Activated CD8-positive, alpha-beta memory T cell treated with anti-CD3 and anti-CD28 coated beads for 1 hour (primary cell): ENCODE measurements at regions not wholly inside any gene's neighbourhood (a gene's known extent, or its start where the extent isn't known, plus 50 kb on each side); places are given as distances from the start of the nearest gene placed in this dataset.

Experiments used
- DNase-seq, 2 donors: peaks; one replicate each; pipeline ENCODE4 v3.0.0-alpha.2; 2020; ENCODE audit warnings: low read depth in 1 of 2; ENCODE audit errors: extremely low read depth in 1 of 2

GRCh38 chr6:6834356-6835222 lies 246.1 kb downstream of the LY86 start:
- no peak for DNase-seq

- DNase-seq, result no peak
Observed at GRCh38 chr6:6835223-6835503, 246.6 kb downstream of the LY86 start.

- no peak for DNase-seq
Observed at GRCh38 chr6:6836609-6837406, 248.3 kb downstream of the LY86 start.

DNA sequence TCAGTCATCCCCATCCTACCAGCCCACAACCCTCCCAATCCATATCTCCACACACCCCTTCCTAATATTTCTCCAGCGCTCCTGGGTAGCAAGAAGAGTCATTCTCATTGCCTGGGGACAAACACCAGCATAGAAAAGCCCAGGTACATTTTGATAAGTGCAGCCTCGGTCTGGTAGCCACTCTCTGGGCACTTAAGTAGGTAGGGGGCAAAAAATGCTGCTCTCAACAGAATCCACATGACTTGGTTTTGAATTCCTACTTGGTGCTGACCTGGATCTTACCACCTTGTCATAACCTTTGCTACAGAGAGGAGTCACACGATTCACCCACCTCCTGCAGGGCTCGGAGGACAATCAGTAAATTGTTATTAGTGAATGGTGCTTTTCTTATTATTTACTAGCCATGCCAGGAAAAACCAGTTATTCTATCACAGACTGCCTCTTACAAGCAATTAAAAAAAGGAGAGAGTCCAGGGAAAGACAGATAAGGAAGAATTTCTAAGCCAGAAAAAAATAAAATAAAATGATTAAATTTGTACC lies 249.1 kb downstream of the LY86 start:
- DNase-seq, result no peak

- DNase-seq, result no peak
Observed at GRCh38 chr6:6840831-6841291, 252.3 kb downstream of the LY86 start.

- no peak for DNase-seq
Observed at GRCh38 chr6:6841571-6841970, 253.1 kb downstream of the LY86 start.

DNA sequence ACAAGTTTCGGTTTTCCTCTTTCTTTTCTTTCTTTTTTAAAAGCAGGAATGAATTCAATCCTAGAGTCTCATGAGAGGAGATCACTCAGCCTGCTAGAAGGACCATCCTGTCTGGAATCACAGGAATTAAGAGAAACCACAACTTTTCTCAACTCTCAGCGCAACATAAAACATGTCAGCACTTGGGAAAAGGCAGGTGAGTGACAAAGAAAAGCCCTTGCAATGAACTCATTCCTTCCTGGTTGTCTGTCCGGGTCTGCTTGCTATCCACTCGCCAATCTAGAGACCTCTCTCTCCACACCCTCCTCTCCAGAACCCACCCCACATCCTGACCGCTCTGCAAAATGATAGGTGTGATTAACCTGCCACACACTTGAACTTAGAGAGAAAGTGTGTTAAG lies 253.8 kb downstream of the LY86 start:
- DNase-seq, result no peak

GRCh38 chr6:6843057-6843627 lies 254.6 kb downstream of the LY86 start:
- no peak for DNase-seq

DNA sequence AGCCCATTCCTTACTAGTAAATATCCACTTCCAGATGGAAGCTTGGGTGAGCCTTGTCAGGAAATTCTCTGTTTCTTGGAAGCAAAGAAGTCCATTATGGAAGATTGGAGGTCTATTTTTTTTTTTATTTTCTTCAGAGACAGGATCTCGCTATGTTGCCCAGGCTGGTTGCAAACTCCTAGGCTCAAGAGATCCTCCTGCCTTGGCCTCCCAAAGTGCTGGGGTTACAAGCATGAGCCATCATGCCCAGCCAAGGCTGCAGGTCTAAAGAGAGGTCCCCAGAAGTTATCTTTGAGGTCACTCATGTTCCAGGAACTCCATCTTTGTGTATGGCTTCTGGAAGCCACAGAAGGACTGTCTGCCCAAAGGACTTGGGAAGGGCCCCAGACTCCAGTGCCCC lies 255.3 kb downstream of the LY86 start:
- no peak for DNase-seq

- DNase-seq, result no peak
Observed at GRCh38 chr6:6844530-6844929, 256.0 kb downstream of the LY86 start.

- DNase-seq, result no peak
Observed at GRCh38 chr6:6845603-6846002, 257.1 kb downstream of the LY86 start.

DNA sequence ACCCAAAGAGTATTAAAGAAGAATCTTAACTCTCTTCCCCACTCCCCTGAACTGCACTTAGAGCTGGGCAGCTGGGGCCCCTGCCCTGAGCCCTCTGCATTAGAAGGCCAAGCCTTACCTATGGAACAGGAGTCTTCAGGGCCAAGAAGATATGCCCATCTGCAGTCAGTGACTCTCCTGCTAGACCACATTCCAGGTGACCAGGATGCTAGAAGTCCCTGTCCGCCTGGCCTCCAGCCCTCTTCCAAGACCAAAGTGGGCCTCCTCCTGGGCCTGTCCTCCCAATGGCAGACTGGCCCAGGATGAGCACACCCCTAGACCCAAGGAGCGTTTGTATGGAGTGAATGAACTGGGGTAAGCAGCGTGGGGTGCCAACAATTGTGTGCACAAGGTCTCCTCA lies 259.1 kb downstream of the LY86 start:
- no peak for DNase-seq

GRCh38 chr6:6851059-6851948 lies 256.5 kb upstream of the RREB1 start:
- DNase-seq, result no peak

DNA sequence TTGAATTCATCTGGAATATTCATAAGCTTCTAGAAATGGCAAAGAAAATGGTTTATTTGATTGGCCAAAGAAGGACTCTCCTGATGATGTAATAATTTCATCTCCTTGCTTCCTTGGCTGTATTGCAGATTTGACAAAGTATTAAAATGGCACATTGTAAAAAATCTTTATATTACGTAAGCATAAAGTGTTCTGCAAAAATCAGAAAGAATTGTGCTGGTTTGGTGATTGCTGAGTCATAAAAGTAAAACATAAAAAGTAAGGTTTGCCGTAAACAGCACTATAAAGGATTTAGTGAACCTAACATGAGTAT lies 255.9 kb upstream of the RREB1 start:
- DNase-seq, result no peak

DNA sequence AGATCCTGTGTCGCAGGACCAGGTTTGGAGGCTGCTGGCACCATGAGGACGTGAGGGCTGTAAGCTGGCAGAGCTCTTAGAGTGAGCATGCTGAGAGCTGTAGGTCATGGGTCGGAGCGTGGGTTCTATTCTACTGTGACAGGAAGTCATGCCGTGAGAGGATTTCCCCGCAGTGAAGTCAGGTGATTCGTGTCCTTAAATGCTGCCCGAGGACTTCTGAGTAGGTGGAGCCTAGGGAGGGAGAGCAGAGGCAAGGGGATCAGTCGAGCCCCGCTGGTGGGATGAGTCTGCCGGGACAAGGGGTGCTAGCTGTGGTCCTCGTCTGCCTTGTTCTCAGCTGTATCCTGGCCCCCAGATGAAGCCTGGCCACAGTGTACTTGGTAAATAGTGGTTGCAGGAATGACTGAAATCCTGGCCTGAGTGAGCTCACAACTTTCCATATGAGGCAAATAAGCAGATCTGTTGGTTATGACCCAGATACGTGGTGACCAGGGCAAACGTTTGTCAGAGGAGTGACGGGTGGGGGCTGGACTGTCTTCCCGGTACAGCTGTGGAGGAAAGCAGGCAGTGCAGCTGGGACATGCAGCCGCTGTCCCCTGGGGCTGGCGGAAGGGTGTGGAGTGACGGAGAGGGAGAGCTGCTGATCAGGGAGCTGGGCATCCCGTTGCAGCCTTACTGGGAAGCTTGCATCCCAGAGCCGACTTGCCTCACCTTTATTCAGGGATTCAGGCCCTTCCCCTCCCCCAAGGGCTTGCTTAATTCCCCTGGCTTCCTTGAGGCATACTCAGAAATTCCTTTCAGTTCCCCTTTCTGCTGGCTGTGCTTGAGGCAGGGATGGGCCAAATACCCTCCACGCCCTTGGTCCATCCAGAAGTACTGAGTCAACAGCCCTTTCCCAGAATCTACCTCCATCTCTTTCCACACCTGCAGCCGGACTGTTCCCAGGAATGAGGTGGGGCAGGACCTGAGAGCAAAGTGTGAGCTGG lies 250.9 kb upstream of the RREB1 start:
- no peak for DNase-seq

DNA sequence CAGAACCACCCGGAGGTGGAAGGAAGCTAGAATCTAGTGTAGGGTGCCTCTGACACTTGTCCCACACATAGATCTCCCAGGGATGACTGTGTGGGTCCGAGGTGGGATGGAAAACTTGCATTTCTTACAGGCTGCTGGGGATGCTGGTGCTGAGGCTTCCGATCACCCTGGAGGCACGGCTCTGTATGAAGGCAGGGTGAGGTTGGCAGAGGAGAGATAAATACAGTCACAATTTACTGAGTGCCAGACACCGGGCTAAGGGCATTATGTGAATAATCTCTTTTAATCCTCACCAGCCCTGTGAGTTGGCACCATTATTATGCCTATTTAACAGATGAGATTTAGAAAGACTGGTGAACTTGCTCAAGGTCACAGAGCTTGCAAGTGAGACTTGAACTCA lies 250.2 kb upstream of the RREB1 start:
- DNase-seq, result no peak

- no peak for DNase-seq
Observed at GRCh38 chr6:6858533-6858982, 249.2 kb upstream of the RREB1 start.

DNA sequence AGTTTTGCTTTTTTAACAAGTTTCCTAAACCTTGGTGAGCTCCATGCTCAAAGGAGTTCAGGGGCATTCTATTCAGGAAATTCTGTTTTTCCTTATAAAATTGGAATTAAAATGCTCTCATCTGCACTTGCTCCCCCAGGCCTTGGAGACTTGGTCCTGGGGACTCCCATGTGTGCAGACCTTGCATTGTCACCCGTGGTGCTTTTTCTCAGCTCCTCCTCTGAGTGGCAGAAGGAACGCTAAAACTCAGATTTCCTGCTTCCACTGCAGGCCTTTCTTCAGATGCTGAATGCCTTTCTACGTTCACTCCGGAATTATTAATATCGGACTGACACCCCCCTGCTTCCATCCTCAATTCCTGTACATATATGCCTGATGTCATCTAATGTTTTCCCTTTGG lies 248.7 kb upstream of the RREB1 start:
- no peak for DNase-seq

- DNase-seq, result no peak
Observed at GRCh38 chr6:6859722-6860121, 248.0 kb upstream of the RREB1 start.

- no peak for DNase-seq
Observed at GRCh38 chr6:6860863-6861262, 246.9 kb upstream of the RREB1 start.
